ENCODE measurements at regions not wholly inside any gene's neighbourhood (a gene's known extent, or its start where the extent isn't known, plus 50 kb on each side); places are given as distances from the start of the nearest gene placed in this dataset.

DNA sequence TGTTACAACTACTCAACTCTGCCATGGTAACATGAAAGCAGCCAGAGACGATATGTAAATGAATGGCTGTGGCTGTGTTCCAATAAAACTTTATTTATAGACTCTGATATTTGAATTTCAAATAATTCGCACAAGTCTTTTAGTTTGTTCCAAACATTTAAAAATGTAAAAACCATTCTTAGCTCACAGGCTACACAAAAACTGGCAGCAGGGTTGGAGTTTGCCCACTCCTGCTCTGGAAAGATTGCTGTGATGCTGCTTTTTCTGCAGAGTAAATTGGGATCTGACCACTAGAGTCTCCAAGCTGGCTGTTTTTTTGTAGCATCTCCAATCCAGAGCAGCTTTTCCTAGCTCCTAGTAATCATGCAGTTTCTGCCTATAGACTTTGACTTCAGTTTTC is 157.5 kb downstream of the CHRM3 start:
- TF ChIP-seq NR1H2 (CRISPR knock-in tag; IDR thresholded peaks at IDR 0.05) (no peak), TEAD1 (CRISPR knock-in tag; IDR thresholded peaks at IDR 0.05) (no peak), ELF4 (CRISPR knock-in tag; IDR thresholded peaks at IDR 0.05; ENCODE audit: low read depth) (no peak), GRHL2 (CRISPR knock-in tag; IDR thresholded peaks at IDR 0.05; ENCODE audit: insufficient replicate concordance, severe bottlenecking) (no peak), NFYB (CRISPR knock-in tag; conservative IDR thresholded peaks at IDR 0.05; ENCODE audit: low read depth) (no peak), ATF1 (CRISPR knock-in tag; IDR thresholded peaks at IDR 0.05) (no peak), ZNF121 (CRISPR knock-in tag; IDR thresholded peaks at IDR 0.05) (no peak), ZNF416 (CRISPR knock-in tag; IDR thresholded peaks at IDR 0.05) (no peak), JAZF1 (CRISPR knock-in tag; IDR thresholded peaks at IDR 0.05) (no peak), ESRRA (CRISPR knock-in tag; IDR thresholded peaks at IDR 0.05; ENCODE audit: borderline replicate concordance) (no peak), KAT7 (CRISPR knock-in tag; IDR thresholded peaks at IDR 0.05; ENCODE audit: borderline replicate concordance) (no peak), MXD4 (CRISPR knock-in tag; IDR thresholded peaks at IDR 0.05; ENCODE audit: borderline replicate concordance) (no peak), ZNF396 (CRISPR knock-in tag; IDR thresholded peaks at IDR 0.05; ENCODE audit: borderline replicate concordance) (no peak)
- TF ChIP-seq, protein P1, sequence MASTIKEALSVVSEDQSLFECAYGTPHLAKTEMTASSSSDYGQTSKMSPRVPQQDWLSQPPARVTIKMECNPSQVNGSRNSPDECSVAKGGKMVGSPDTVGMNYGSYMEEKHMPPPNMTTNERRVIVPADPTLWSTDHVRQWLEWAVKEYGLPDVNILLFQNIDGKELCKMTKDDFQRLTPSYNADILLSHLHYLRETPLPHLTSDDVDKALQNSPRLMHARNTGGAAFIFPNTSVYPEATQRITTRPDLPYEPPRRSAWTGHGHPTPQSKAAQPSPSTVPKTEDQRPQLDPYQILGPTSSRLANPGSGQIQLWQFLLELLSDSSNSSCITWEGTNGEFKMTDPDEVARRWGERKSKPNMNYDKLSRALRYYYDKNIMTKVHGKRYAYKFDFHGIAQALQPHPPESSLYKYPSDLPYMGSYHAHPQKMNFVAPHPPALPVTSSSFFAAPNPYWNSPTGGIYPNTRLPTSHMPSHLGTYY (CRISPR knock-in tag; IDR thresholded peaks at IDR 0.05): no peak
- TF ChIP-seq, protein P2, sequence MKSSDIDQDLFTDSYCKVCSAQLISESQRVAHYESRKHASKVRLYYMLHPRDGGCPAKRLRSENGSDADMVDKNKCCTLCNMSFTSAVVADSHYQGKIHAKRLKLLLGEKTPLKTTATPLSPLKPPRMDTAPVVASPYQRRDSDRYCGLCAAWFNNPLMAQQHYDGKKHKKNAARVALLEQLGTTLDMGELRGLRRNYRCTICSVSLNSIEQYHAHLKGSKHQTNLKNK (CRISPR knock-in tag; IDR thresholded peaks at IDR 0.05): no peak
- TF ChIP-seq, protein P3, sequence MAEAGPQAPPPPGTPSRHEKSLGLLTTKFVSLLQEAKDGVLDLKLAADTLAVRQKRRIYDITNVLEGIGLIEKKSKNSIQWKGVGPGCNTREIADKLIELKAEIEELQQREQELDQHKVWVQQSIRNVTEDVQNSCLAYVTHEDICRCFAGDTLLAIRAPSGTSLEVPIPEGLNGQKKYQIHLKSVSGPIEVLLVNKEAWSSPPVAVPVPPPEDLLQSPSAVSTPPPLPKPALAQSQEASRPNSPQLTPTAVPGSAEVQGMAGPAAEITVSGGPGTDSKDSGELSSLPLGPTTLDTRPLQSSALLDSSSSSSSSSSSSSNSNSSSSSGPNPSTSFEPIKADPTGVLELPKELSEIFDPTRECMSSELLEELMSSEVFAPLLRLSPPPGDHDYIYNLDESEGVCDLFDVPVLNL (CRISPR knock-in tag; IDR thresholded peaks at IDR 0.05; ENCODE audit: borderline replicate concordance, low read depth): no peak
- TF ChIP-seq, protein P4, sequence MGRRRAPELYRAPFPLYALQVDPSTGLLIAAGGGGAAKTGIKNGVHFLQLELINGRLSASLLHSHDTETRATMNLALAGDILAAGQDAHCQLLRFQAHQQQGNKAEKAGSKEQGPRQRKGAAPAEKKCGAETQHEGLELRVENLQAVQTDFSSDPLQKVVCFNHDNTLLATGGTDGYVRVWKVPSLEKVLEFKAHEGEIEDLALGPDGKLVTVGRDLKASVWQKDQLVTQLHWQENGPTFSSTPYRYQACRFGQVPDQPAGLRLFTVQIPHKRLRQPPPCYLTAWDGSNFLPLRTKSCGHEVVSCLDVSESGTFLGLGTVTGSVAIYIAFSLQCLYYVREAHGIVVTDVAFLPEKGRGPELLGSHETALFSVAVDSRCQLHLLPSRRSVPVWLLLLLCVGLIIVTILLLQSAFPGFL (CRISPR knock-in tag; IDR thresholded peaks at IDR 0.05; ENCODE audit: borderline replicate concordance): no peak
- Mint-ChIP-seq H3K27ac (no peak overlapping the region), H3K4me1 (peaks cover 11% of the 10 kb centered on the region), H3K9me3 (peaks cover 19% of the 10 kb centered on the region), H3K36me3 (peaks cover 4% of the 10 kb centered on the region), H3K4me3 (no peak overlapping the region), H3K27me3 (ENCODE audit: low read depth) (no peaks in the 10 kb centered on the region)
- ATAC-seq (no peak), DNase-seq (ENCODE audit: low spot score) (no peak)
- ChIA-PET CTCF (no interaction called here), POLR2A (no interaction called here)

DNA sequence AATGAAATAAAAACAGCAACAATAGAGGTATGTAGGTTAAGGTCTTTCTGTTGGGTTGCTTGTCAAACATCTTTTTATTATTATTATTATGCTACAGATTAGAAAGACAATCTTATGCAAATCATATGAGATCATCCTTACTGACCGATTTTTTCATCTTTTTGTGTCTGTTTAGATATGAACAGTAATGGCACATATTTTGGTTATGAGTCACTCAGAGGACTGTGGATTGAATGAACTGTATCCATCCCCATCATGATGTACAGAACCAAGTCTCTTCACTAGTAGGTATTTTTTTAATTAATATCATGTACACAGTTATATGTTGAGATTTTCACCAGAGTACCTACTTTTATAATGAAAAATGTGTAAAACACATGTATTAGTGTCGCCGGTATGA is 159.1 kb downstream of the CHRM3 start:
- H3K4me3 Mint-ChIP-seq: no peak overlapping the region
- H3K4me1 Mint-ChIP-seq: no peaks in the 10 kb centered on the region
- no peaks in the 10 kb centered on the region for H3K27me3 Mint-ChIP-seq (ENCODE audit: low read depth)
- H3K9me3 Mint-ChIP-seq: peaks cover 27% of the 10 kb centered on the region
- H3K36me3 Mint-ChIP-seq: peaks cover 6% of the 10 kb centered on the region
- H3K27ac Mint-ChIP-seq: no peak overlapping the region
- ATAC-seq (no peak), DNase-seq (ENCODE audit: low spot score) (no peak)
- CTCF ChIA-PET: no interaction called here
- POLR2A ChIA-PET: no interaction called here
- TF ChIP-seq, protein P5, sequence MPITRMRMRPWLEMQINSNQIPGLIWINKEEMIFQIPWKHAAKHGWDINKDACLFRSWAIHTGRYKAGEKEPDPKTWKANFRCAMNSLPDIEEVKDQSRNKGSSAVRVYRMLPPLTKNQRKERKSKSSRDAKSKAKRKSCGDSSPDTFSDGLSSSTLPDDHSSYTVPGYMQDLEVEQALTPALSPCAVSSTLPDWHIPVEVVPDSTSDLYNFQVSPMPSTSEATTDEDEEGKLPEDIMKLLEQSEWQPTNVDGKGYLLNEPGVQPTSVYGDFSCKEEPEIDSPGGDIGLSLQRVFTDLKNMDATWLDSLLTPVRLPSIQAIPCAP (CRISPR knock-in tag; IDR thresholded peaks at IDR 0.05): no peak
- TF ChIP-seq, protein P4 (CRISPR knock-in tag; IDR thresholded peaks at IDR 0.05; ENCODE audit: borderline replicate concordance): no peak
- TF ChIP-seq NFE2L1 (CRISPR knock-in tag; IDR thresholded peaks at IDR 0.05): no peak
- no peak for TF ChIP-seq ZNF263 (CRISPR knock-in tag; IDR thresholded peaks at IDR 0.05; ENCODE audit: low read depth)
- no peak for TF ChIP-seq SOX15 (CRISPR knock-in tag; IDR thresholded peaks at IDR 0.05)
- no peak for TF ChIP-seq ZNF317 (CRISPR knock-in tag; IDR thresholded peaks at IDR 0.05; ENCODE audit: borderline replicate concordance, low read depth)
- no peak for TF ChIP-seq NFATC4 (CRISPR knock-in tag; IDR thresholded peaks at IDR 0.05)
- no peak for TF ChIP-seq ZNF671 (CRISPR knock-in tag; IDR thresholded peaks at IDR 0.05)
- TF ChIP-seq, protein P6, sequence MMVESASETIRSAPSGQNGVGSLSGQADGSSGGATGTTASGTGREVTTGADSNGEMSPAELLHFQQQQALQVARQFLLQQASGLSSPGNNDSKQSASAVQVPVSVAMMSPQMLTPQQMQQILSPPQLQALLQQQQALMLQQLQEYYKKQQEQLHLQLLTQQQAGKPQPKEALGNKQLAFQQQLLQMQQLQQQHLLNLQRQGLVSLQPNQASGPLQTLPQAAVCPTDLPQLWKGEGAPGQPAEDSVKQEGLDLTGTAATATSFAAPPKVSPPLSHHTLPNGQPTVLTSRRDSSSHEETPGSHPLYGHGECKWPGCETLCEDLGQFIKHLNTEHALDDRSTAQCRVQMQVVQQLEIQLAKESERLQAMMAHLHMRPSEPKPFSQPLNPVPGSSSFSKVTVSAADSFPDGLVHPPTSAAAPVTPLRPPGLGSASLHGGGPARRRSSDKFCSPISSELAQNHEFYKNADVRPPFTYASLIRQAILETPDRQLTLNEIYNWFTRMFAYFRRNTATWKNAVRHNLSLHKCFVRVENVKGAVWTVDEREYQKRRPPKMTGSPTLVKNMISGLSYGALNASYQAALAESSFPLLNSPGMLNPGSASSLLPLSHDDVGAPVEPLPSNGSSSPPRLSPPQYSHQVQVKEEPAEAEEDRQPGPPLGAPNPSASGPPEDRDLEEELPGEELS (CRISPR knock-in tag; IDR thresholded peaks at IDR 0.05): no peak
- TF ChIP-seq, protein P7, sequence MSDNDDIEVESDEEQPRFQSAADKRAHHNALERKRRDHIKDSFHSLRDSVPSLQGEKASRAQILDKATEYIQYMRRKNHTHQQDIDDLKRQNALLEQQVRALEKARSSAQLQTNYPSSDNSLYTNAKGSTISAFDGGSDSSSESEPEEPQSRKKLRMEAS (CRISPR knock-in tag; IDR thresholded peaks at IDR 0.05): no peak
- TF ChIP-seq ZNF138 (CRISPR knock-in tag; conservative IDR thresholded peaks at IDR 0.05): no peak
- no peak for TF ChIP-seq GABPB1 (CRISPR knock-in tag; IDR thresholded peaks at IDR 0.05)
- TF ChIP-seq, protein P8, sequence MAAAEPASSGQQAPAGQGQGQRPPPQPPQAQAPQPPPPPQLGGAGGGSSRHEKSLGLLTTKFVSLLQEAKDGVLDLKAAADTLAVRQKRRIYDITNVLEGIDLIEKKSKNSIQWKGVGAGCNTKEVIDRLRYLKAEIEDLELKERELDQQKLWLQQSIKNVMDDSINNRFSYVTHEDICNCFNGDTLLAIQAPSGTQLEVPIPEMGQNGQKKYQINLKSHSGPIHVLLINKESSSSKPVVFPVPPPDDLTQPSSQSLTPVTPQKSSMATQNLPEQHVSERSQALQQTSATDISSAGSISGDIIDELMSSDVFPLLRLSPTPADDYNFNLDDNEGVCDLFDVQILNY (CRISPR knock-in tag; IDR thresholded peaks at IDR 0.05): no peak

All from WTC11 (cell line).